HG03108 (cell line): ENCODE measurements at regions not wholly inside any gene's neighbourhood (a gene's known extent, or its start where the extent isn't known, plus 50 kb on each side); places are given as distances from the start of the nearest gene placed in this dataset.

Experiments
- ATAC-seq: cut with Tn5 transposase; IDR thresholded peaks from one replicate; pipeline ENCODE4 v1.9.1; 2021; ENCODE audit warnings: moderate library complexity; ENCODE audit not compliant: unreplicated experiment

- ATAC-seq, result no peak
Observed at GRCh38 chr14:81829447-81829846, 295.8 kb upstream of the SEL1L start.

GRCh38 chr14:81831128-81831820, 297.6 kb upstream of the SEL1L start:
- ATAC-seq, result no peak

GRCh38 chr14:81834308-81834707, 300.7 kb upstream of the SEL1L start:
- ATAC-seq, result no peak

DNA sequence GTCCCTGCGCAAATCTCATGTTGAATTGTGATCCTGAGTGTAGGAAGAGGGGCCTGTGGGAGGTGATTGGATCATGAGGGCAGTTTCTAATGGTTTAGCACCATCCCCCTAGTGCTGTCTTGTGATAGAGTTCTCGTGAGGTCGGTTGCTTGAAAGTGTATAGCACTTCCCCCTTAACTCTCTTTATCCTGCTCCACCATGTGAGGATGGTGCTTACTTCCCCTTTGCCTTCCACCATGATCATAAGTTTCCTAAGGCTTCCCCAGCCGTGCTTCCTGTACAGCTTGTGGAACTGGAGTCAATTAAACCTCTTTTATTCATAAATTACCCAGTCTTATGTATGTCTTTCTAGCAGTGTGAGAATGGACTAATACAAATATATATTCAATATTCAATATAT, 303.7 kb upstream of the SEL1L start:
- no peak for ATAC-seq

DNA sequence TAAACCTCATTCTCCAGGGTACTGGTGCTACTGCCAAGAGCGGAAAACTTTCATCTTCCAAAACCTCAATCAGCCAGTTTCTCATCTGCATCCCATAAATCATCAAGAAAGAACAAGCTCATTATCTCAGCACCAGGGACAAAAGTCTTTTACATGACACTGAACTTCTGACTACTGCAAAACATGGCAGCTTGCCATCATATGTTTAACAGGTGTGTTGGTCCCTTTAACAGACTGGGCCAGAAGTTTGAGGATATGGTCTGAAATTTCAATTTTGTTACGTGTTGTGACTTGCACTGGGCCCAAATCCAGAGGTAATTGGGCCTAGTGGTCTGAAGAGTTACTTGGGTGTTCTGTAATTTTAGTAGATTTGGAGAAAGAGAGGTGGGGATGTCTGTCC, 305.4 kb upstream of the SEL1L start:
- no peak for ATAC-seq

GRCh38 chr14:81841346-81841745, 307.7 kb upstream of the SEL1L start:
- ATAC-seq, result no peak

DNA sequence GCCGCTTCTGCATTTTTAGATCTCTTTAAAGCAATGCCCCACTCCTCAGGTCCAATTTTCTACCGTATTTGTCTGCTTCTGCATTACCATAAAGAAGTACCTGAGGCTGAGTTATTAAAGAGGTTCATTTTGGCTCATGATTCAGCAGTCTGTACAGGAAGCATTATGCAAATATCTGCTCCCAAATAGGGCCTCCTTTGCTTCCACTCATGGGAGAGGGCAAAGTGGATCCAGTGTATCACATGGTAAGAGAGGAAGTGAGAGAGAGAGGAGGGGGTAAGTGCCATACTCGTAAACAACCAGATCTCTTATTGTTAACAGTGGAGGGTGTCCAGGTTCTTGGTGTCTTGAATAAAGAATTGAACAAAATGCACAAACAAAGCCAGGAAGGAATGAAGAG, 316.1 kb upstream of the SEL1L start:
- ATAC-seq, result no peak

DNA sequence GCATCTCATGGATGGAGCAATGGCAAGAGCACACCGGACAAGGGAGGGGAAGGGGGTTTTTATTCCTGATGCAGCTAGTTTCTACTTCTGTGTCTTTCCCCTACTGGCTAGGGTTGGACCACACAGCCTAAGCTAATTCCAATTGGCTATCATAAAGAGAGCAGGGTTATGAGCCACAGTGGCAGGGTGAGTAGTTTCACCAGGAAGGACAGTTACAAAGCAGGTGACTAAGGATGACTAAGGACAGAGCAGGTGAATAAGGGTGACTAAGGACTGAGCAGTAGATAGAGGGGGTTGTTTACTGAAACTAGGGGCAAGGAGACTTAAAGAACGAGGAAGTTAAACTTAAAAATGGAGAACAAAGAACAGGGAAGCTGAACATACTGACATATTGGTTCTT, 321.4 kb upstream of the SEL1L start:
- no peak for ATAC-seq

DNA sequence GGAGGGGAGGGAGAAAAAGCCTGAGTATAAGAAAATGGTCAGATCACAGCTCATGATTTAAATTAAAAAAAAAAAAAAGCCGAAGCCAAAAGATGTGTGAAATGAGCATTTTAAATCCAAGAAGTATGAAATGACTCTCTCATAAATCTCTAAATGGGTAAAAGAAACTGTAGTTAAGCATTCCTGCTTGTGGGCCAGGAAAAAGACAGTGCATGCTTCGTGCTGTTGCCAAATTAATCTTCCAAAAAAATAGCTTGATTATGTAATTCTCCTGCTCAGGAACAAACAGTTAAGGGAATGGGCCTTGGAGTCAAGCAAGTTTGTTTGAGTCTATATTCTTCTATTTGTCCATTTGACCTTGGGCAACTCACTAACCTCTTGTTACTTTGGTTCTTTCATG, 325.4 kb upstream of the SEL1L start:
- no peak for ATAC-seq

- ATAC-seq, result no peak
Observed at GRCh38 chr14:81868172-81868571, 334.5 kb upstream of the SEL1L start.

DNA sequence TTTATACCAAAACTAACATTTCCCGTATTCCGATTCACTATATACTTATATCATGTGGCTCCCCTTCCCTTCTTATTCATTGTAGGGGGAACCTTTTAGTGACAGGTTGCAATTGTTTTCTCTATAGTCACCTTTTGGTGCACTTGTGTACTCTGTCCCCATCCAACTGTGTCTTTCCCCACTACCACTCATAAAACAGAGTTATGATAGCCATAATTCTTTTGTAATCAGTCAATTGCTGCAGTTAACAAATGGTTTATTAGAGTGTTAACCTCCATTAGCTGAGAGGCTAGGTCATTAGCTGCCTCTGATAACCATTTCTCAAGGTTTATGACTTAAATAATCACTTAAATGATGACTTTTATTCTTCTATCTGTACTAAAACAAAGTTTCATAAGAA, 338.1 kb upstream of the SEL1L start:
- no peak for ATAC-seq

DNA sequence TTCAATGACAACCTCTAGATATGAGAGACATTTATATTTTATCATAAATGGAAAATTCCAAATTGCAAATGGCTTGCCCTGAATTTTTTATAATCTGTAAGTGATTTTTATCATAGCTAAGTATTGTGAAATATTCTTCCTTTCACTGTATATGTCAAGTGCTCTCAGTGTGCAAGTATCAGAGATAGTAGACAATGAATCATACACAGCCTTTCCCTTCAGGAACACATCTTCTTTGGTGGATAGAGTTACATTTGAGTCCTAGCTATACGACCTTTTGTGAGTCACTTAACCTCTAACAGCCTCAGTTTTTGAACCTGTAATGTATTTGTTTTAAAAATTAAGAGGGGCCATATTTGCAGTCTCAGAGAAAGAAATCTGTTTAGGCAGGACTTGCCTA, 350.7 kb upstream of the SEL1L start:
- ATAC-seq, result no peak

- no peak for ATAC-seq
Observed at GRCh38 chr14:81886588-81886987, 352.9 kb upstream of the SEL1L start.

DNA sequence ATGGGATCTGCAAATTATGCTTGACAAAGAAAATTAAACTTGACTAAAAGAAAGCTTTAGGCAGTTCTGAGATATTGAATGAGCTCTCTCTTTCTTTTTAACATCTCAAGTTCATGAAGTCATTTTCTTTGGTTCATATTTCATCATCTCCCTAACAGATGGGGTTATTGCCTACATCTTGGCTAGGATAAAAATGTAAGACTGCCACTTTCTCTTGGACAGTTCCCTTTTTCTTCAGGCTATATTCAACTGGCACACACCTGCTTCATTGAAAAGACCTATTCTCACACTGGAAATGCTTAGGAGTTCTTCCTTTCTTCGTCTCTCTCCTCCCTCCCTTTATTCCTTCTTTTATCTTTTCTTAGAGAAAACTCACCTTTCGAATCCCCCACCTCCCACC, 355.9 kb upstream of the SEL1L start:
- no peak for ATAC-seq

DNA sequence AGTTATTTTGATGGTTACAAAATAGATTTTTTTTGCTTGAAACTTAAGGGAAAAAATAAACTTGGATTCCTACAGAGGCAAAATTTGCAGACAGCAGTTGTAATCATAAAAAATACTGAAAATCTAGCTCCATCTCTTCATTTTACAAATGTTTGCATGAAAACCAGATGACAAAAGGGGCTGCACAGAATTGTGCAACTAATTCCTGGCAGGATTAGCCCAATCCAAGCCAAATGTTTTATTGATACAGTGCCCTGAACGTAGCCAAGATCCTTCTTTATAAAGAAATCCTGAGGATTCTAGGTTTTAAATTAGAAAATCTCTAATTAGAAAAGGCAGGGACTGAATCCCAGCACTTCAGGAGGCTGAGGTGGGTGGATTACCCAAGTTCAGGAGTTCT, 356.4 kb upstream of the SEL1L start:
- no peak for ATAC-seq

GRCh38 chr14:81903477-81903876, 369.8 kb upstream of the SEL1L start:
- ATAC-seq, result no peak

GRCh38 chr14:81927070-81927469, 393.4 kb upstream of the SEL1L start:
- no peak for ATAC-seq

GRCh38 chr14:81931828-81932227, 398.2 kb upstream of the SEL1L start:
- no peak for ATAC-seq

- ATAC-seq, result no peak
Observed at GRCh38 chr14:81936348-81936747, 402.7 kb upstream of the SEL1L start.

GRCh38 chr14:81936902-81937301, 403.2 kb upstream of the SEL1L start:
- ATAC-seq, result no peak

DNA sequence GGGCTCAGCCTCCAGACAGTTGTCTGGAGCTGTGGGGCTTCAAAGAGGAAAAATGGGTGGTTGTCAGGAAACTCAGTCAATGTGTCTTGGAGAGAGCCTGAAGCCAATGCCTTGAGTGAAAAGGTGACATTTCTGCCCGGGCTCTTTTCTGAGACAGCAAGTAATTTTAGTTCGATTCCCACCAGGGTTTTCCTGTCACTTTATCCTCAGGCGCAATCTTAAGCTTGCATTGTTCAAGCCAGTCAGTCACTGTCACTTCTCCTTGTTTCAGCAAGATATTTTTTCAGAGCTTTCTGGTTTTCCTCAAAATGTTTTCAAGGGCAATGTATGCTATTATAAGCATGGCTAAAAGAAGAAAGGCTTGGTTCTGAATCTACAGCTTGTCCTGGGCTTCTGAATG, 404.7 kb upstream of the SEL1L start:
- ATAC-seq, result no peak

DNA sequence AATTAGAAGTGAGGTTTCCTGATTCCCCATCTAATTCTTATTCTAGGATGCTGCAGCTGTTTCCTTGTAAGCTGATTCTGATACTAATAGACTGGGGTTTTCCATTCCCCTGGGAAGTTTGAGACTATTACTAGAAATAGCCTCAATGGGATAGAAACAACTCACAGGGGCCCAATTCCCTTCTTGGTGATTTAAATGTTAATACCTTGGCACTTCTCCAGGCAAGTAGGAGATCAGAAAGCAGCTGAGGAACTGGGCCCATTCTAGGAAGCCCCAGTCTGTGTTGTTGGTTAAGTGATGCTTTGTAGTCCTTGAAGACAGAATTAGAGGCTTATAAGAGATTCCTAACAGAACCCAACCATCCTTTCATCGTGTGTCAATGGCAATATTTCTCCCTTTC, 407.0 kb upstream of the SEL1L start:
- no peak for ATAC-seq

DNA sequence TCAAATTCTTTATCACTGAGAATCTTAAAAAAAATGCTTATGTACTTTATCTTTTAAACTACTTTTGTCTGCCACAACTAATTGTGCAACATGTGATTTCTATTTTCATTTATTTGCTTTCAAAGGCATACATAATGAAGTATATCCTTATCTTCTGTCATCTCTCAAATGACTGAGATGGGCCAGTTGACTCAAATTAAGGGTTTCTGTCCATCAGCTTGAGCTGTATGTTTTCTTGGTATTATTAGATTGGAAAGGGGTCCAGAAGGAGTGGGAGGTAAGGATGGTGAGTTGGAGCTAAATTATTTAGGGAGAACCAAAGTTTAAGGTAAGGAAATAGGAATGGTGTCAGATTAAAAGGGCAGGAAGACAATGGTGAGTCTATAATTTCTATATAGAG, 408.4 kb upstream of the SEL1L start:
- ATAC-seq, result no peak
